Tibial artery (tissue), 4 donors: ENCODE measurements at regions not wholly inside any gene's neighbourhood (a gene's known extent, or its start where the extent isn't known, plus 50 kb on each side); places are given as distances from the start of the nearest gene placed in this dataset.

Experiments used
- DNase-seq, 2 donors: peaks; one replicate each; pipeline ENCODE4 v3.0.0-alpha.2; 2019
- H3K27ac ChIP-seq, 2 donors: fragments of 200-600 bp; sonication (generic) in 1 of 2; 1 replicate in 1 of 2; 2 replicates in 1 of 2; pipeline ENCODE4 v1.5.1; 2018 to 2019; ENCODE audit warnings: mild to moderate bottlenecking in 1 of 2
- H3K27me3 ChIP-seq, 2 donors: fragments of 200-600 bp; sonication (generic) in 1 of 2; one replicate each; pipeline versions ENCODE4 v1.5.1 to v1.6.0; 2016 to 2019
- H3K36me3 ChIP-seq, 3 donors: fragments of 200-600 bp; sonication (generic) in 2 of 3; one replicate each; pipeline ENCODE4 v1.5.1; 2016 to 2019; ENCODE audit warnings: mild to moderate bottlenecking in 2 of 3
- H3K4me1 ChIP-seq, 4 donors: fragments of 200-600 bp; sonication (generic) in 2 of 4; 1 replicate in 3 of 4; 2 replicates in 1 of 4; pipeline ENCODE4 v1.5.1; 2016 to 2019
- H3K4me3 ChIP-seq, 2 donors: fragments of 200-600 bp; sonication (generic) in 1 of 2; 1 replicate in 1 of 2; 2 replicates in 1 of 2; pipeline ENCODE4 v1.5.1; 2018 to 2019; ENCODE audit warnings: mild to moderate bottlenecking in 2 of 2
- H3K9me3 ChIP-seq, 3 donors: fragments of 200-600 bp; sonication (generic) in 1 of 3; one replicate each; pipeline ENCODE4 v1.5.1; 2016 to 2019
- intact Hi-C: fragments of 100-400 bp; cut with DNase I; formaldehyde crosslinking; loops from one replicate; pipeline ENCODE4 v1.15.0; 2023; ENCODE audit warnings: low total_unique reads
- TF ChIP-seq, protein P1 (sequence below), 2 experiments: fragments of 200-600 bp in 1 of 2; fragments of 450-650 bp in 1 of 2; IDR thresholded peaks; one replicate each; pipeline ENCODE4 v1.5.1; 2017 to 2019; ENCODE audit warnings: antibody characterized with exemption in 2 of 2, mild to moderate bottlenecking in 1 of 2, moderate library complexity in 1 of 2

GRCh38 chr7:98753176-98753575 lies 116.6 kb downstream of the TMEM130 start:
- no peaks in the 10 kb centered on the region for H3K36me3 ChIP-seq
- H3K9me3 ChIP-seq, result peaks cover 0 to 4% (median 0%) of the 10 kb centered on the region in 3 donors
- no peak overlapping the region for H3K27ac ChIP-seq
- intact Hi-C loops, result no loop called here
- H3K4me3 ChIP-seq, result no peak overlapping the region
- TF ChIP-seq, protein P1, sequence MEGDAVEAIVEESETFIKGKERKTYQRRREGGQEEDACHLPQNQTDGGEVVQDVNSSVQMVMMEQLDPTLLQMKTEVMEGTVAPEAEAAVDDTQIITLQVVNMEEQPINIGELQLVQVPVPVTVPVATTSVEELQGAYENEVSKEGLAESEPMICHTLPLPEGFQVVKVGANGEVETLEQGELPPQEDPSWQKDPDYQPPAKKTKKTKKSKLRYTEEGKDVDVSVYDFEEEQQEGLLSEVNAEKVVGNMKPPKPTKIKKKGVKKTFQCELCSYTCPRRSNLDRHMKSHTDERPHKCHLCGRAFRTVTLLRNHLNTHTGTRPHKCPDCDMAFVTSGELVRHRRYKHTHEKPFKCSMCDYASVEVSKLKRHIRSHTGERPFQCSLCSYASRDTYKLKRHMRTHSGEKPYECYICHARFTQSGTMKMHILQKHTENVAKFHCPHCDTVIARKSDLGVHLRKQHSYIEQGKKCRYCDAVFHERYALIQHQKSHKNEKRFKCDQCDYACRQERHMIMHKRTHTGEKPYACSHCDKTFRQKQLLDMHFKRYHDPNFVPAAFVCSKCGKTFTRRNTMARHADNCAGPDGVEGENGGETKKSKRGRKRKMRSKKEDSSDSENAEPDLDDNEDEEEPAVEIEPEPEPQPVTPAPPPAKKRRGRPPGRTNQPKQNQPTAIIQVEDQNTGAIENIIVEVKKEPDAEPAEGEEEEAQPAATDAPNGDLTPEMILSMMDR (IDR thresholded peaks at IDR 0.05), result no peak
- peaks cover 0 to 29% (median 11%) of the 10 kb centered on the region in 4 donors for H3K4me1 ChIP-seq
- peaks cover 0 to 9% of the 10 kb centered on the region in 2 donors for H3K27me3 ChIP-seq
- no peak for DNase-seq

GRCh38 chr7:98753989-98754479 lies 115.8 kb downstream of the TMEM130 start:
- intact Hi-C loops, result no loop called here
- no peak overlapping the region for H3K4me3 ChIP-seq

GRCh38 chr7:98755138-98755898 lies 114.5 kb downstream of the TMEM130 start:
- Histone ChIP-seq H3K36me3 (no peaks in the 10 kb centered on the region), H3K4me1 (peaks cover 0 to 37% (median 16%) of the 10 kb centered on the region in 4 donors), H3K27ac (peak overlapping the region; percentile 50 to 68), H3K27me3 (no peaks in the 10 kb centered on the region), H3K4me3 (no peak overlapping the region), H3K9me3 (peaks cover 0 to 4% (median 0%) of the 10 kb centered on the region in 3 donors)
- TF ChIP-seq, protein P1 (IDR thresholded peaks at IDR 0.05), result peak; percentile 15 to 23
- intact Hi-C loops, result loop anchor here (5.0 kb wide), 2 partner anchors 72 to 87 kb away; no protein-coding TSS in a partner anchor
- DNase-seq, result peak; percentile 28 to 91

More at GRCh38 chr7:98753989-98754479, 115.8 kb downstream of the TMEM130 start:
- peaks cover 0 to 29% (median 11%) of the 10 kb centered on the region in 4 donors for H3K4me1 ChIP-seq
- TF ChIP-seq, protein P1 (IDR thresholded peaks at IDR 0.05), result no peak
- peaks cover 0 to 4% (median 0%) of the 10 kb centered on the region in 3 donors for H3K9me3 ChIP-seq
- no peaks in the 10 kb centered on the region for H3K36me3 ChIP-seq
- H3K27me3 ChIP-seq, result peaks cover 0 to under 1% of the 10 kb centered on the region in 2 donors
- peak overlapping the region; percentile 17 to 54 for H3K27ac ChIP-seq
- no peak for DNase-seq

GRCh38 chr7:98758157-98758556 lies 111.7 kb downstream of the TMEM130 start:
- H3K27me3 ChIP-seq, result no peaks in the 10 kb centered on the region
- DNase-seq, result no peak
- peaks cover 0 to 50% (median 25%) of the 10 kb centered on the region in 4 donors for H3K4me1 ChIP-seq
- H3K9me3 ChIP-seq, result peaks cover 0 to 4% (median 0%) of the 10 kb centered on the region in 3 donors
- no peak overlapping the region for H3K4me3 ChIP-seq
- TF ChIP-seq, protein P1 (IDR thresholded peaks at IDR 0.05), result no peak
- no peaks in the 10 kb centered on the region for H3K36me3 ChIP-seq
- intact Hi-C loops, result loop anchor here (5.0 kb wide), 2 partner anchors 69 to 84 kb away; no protein-coding TSS in a partner anchor
- no peak overlapping the region for H3K27ac ChIP-seq

GRCh38 chr7:98760201-98760651 lies 109.6 kb downstream of the TMEM130 start:
- H3K4me1 ChIP-seq, result peaks cover 0 to 33% (median 21%) of the 10 kb centered on the region in 4 donors
- peak; percentile 45 to 92 for DNase-seq
- peak overlapping the region; percentile 15 to 36 for H3K4me3 ChIP-seq
- H3K27me3 ChIP-seq, result no peaks in the 10 kb centered on the region
- H3K27ac ChIP-seq, result peak overlapping the region; percentile 55 to 76
- TF ChIP-seq, protein P1 (IDR thresholded peaks at IDR 0.05), result no peak
- intact Hi-C loops, result no loop called here
- H3K36me3 ChIP-seq, result no peaks in the 10 kb centered on the region
- peaks cover 0 to 4% (median 0%) of the 10 kb centered on the region in 3 donors for H3K9me3 ChIP-seq
